ENCODE measurements at regions not wholly inside any gene's neighbourhood (a gene's known extent, or its start where the extent isn't known, plus 50 kb on each side); places are given as distances from the start of the nearest gene placed in this dataset.

DNA sequence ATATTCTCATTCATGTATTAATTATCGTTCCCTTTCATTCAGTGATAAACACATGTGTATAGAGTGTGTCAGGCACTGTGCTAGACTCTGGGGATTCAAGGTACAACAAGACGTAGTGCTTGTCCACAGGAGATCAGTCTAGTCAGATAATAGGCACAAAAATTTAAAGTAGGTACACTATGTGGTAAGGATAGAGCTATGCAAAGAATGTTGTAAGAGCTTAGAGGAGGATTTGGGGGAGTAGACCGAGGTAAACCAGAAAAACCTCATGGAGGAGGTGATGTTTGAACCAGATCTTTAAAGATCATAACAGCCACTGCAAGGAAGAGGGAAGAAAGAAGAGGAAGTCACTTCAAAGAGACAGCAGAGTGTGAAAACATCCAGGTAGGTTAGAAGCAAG is 256.9 kb upstream of the DDX18 start:
- Histone ChIP-seq H3K27ac (no peak overlapping the region), H3K79me2 (ENCODE audit: insufficient read depth, low read depth) (no peaks in the 10 kb centered on the region), H3K4me2 (no peak overlapping the region), H3K36me3 (ENCODE audit: insufficient read depth) (no peaks in the 10 kb centered on the region), H4K20me1 (ENCODE audit: insufficient read depth) (no peaks in the 10 kb centered on the region), H3K4me3 (IDR thresholded peaks at IDR 0.05; ENCODE audit: insufficient read depth, low read depth, low read length) (no peak overlapping the region), H3K4me1 (ENCODE audit: low read depth, poor library complexity, severe bottlenecking) (no peaks in the 10 kb centered on the region), H2AFZ (ENCODE audit: low read depth) (no peak overlapping the region), H3K27me3 (ENCODE audit: insufficient read depth, low read depth) (no peaks in the 10 kb centered on the region), H3K9ac (no peak overlapping the region)
- TF ChIP-seq, protein P1, sequence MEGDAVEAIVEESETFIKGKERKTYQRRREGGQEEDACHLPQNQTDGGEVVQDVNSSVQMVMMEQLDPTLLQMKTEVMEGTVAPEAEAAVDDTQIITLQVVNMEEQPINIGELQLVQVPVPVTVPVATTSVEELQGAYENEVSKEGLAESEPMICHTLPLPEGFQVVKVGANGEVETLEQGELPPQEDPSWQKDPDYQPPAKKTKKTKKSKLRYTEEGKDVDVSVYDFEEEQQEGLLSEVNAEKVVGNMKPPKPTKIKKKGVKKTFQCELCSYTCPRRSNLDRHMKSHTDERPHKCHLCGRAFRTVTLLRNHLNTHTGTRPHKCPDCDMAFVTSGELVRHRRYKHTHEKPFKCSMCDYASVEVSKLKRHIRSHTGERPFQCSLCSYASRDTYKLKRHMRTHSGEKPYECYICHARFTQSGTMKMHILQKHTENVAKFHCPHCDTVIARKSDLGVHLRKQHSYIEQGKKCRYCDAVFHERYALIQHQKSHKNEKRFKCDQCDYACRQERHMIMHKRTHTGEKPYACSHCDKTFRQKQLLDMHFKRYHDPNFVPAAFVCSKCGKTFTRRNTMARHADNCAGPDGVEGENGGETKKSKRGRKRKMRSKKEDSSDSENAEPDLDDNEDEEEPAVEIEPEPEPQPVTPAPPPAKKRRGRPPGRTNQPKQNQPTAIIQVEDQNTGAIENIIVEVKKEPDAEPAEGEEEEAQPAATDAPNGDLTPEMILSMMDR (conservative IDR thresholded peaks at IDR 0.05; ENCODE audit: low read depth, low read length), result no peak

DNA sequence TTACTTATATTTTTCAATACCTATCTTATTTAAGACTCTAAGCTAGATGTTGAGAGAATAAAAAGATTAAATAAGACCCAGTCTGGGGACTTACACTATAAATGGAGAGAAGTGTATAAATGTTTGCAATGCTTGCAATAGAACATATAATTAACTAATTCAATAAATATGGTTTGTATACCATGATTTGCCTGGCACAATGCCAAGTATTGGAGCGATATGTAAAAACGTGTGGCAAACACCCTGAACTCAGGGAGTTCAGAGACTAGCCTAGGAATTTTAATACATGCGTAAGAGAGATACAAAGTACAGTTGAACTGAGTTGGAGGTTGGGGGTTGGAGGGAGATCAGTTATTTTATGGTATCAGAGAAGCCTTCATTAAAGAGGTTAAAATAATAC is 251.8 kb upstream of the DDX18 start:
- Histone ChIP-seq H3K4me1 (ENCODE audit: low read depth, poor library complexity, severe bottlenecking) (no peaks in the 10 kb centered on the region), H4K20me1 (ENCODE audit: insufficient read depth) (no peaks in the 10 kb centered on the region), H3K79me2 (ENCODE audit: insufficient read depth, low read depth) (no peaks in the 10 kb centered on the region), H3K9ac (no peak overlapping the region), H3K27me3 (ENCODE audit: insufficient read depth, low read depth) (no peaks in the 10 kb centered on the region), H3K27ac (no peak overlapping the region), H2AFZ (ENCODE audit: low read depth) (no peak overlapping the region), H3K36me3 (ENCODE audit: insufficient read depth) (no peaks in the 10 kb centered on the region), H3K4me3 (IDR thresholded peaks at IDR 0.05; ENCODE audit: insufficient read depth, low read depth, low read length) (no peak overlapping the region), H3K4me2 (no peak overlapping the region)
- TF ChIP-seq, protein P1 (conservative IDR thresholded peaks at IDR 0.05; ENCODE audit: low read depth, low read length), result no peak

DNA sequence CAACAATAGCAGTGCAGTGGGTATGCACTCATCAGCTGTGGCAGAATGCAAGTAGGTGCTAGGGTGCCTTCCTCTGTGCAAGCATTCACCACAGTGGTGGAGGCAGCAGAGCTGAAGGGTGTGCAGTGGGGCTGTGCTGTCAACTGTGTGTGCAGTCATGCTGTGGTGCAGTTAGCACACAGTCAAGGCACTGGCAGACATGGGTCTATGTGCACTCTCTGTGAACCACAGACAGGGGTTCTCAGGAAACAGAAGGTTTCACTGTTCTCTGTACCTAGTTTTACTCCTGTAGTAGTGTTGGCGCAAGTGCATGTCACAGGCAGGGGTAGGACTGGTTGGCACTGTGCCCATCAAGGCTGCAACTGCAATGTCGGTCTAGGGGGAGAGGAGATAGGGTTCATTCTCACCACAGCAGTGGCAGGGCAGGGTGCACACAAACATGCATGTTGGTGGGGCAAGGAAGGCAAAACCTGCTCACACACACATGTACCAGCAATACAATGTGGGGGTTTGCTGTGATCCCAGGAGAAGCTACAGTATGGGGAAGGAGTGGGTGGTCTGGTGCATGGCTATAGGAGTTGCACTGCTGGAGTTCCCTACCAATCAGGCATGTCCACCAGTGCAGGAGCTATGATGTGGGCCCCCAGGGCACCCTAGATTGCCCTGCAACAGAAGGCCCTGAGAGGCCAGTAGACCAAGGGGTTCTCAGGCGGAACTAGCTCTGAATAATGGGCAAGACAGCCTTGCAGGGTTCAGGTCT is 242.7 kb upstream of the DDX18 start:
- no peak overlapping the region for H3K9ac ChIP-seq
- H3K27ac ChIP-seq, result no peak overlapping the region
- no peaks in the 10 kb centered on the region for H4K20me1 ChIP-seq (ENCODE audit: insufficient read depth)
- H3K4me3 ChIP-seq (IDR thresholded peaks at IDR 0.05; ENCODE audit: insufficient read depth, low read depth, low read length), result no peak overlapping the region
- H2AFZ ChIP-seq (ENCODE audit: low read depth), result no peak overlapping the region
- no peaks in the 10 kb centered on the region for H3K27me3 ChIP-seq (ENCODE audit: insufficient read depth, low read depth)
- H3K36me3 ChIP-seq (ENCODE audit: insufficient read depth), result no peaks in the 10 kb centered on the region
- H3K79me2 ChIP-seq (ENCODE audit: insufficient read depth, low read depth), result no peaks in the 10 kb centered on the region
- H3K4me2 ChIP-seq, result no peak overlapping the region
- TF ChIP-seq, protein P1 (conservative IDR thresholded peaks at IDR 0.05; ENCODE audit: low read depth, low read length), result no peak
- H3K4me1 ChIP-seq (ENCODE audit: low read depth, poor library complexity, severe bottlenecking), result no peaks in the 10 kb centered on the region

DNA sequence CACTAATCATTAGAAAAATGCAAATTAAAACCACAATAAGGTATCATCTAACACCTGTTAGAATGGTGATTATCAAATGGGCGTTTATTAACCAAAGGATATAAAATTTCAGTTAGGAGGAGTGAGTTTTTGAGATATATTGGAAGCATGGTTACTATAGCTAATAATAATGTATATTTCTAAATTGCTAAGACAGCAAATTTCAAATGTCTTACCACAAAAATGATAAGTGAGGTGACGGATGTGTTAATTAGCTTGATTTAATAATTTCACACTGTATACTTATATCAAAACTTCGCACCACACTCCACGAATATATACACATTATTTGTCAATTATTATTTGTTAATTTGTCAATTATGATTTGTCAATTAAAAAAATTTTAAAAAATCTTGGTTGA is 227.2 kb upstream of the DDX18 start:
- no peak overlapping the region for H3K4me3 ChIP-seq (IDR thresholded peaks at IDR 0.05; ENCODE audit: insufficient read depth, low read depth, low read length)
- no peaks in the 10 kb centered on the region for H4K20me1 ChIP-seq (ENCODE audit: insufficient read depth)
- no peak overlapping the region for H3K27ac ChIP-seq
- no peak overlapping the region for H2AFZ ChIP-seq (ENCODE audit: low read depth)
- TF ChIP-seq, protein P1 (conservative IDR thresholded peaks at IDR 0.05; ENCODE audit: low read depth, low read length), result no peak
- H3K4me1 ChIP-seq (ENCODE audit: low read depth, poor library complexity, severe bottlenecking), result no peaks in the 10 kb centered on the region
- no peak overlapping the region for H3K9ac ChIP-seq
- H3K79me2 ChIP-seq (ENCODE audit: insufficient read depth, low read depth), result no peaks in the 10 kb centered on the region
- H3K36me3 ChIP-seq (ENCODE audit: insufficient read depth), result no peaks in the 10 kb centered on the region
- H3K27me3 ChIP-seq (ENCODE audit: insufficient read depth, low read depth), result no peaks in the 10 kb centered on the region
- no peak overlapping the region for H3K4me2 ChIP-seq
